Nephron (organoid): ENCODE measurements at regions not wholly inside any gene's neighbourhood (a gene's known extent, or its start where the extent isn't known, plus 50 kb on each side); places are given as distances from the start of the nearest gene placed in this dataset.

Experiments used
- H3K27ac Mint-ChIP-seq, 3 experiments: 2 replicates each; pipeline ENCODE4 v1.8.0; 2020; ENCODE audit warnings: mixed read lengths in 3 of 3, mild to moderate bottlenecking in 2 of 3, moderate library complexity in 1 of 3
- H3K27me3 Mint-ChIP-seq: 2 replicates; pipeline ENCODE4 v1.8.0; 2021; ENCODE audit warnings: low read depth, mild to moderate bottlenecking, moderate library complexity, mixed read lengths
- H3K36me3 Mint-ChIP-seq: 2 replicates; pipeline ENCODE4 v1.8.0; 2020; ENCODE audit warnings: low read depth, mixed read lengths
- H3K4me1 Mint-ChIP-seq: 2 replicates; pipeline ENCODE4 v1.8.0; 2020; ENCODE audit warnings: mixed read lengths
- H3K4me3 Mint-ChIP-seq, 3 experiments: 2 replicates each; pipeline ENCODE4 v1.8.0; 2020; ENCODE audit warnings: mild to moderate bottlenecking in 3 of 3, mixed read lengths in 3 of 3, moderate library complexity in 2 of 3
- H3K9me3 Mint-ChIP-seq: 2 replicates; pipeline ENCODE4 v1.8.0; 2020; ENCODE audit warnings: mixed read lengths
- TF ChIP-seq, protein P1 (sequence below), 3 experiments: fragments of 200-600 bp; sonication (generic); IDR thresholded peaks; one replicate each; pipeline ENCODE4 v1.5.0; 2021; ENCODE audit warnings: antibody characterized with exemption in 3 of 3; ENCODE audit not compliant: unreplicated experiment in 3 of 3

DNA sequence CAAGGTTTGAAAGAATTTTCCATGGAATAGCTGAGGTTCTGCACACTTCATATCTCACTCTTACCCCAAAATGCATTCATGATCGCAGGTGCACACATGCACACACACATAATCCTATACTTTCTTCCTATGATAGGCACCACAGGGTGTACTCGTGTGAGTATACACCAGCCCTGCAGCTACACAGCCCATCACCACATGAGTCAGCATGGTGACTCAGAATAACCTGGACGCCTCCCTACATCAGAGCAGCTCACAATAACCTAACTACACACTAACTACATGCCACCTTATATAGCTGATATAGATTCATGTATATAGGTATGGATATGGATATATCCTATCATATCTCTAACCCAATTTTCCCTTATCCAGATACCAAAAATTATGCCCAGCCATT, 850.2 kb upstream of the TMEM132C start:
- H3K4me3 Mint-ChIP-seq = no peak overlapping the region
- H3K9me3 Mint-ChIP-seq = no peaks in the 10 kb centered on the region
- no peaks in the 10 kb centered on the region for H3K36me3 Mint-ChIP-seq
- peaks cover 3% of the 10 kb centered on the region for H3K27me3 Mint-ChIP-seq
- H3K27ac Mint-ChIP-seq = no peak overlapping the region
- no peaks in the 10 kb centered on the region for H3K4me1 Mint-ChIP-seq
- TF ChIP-seq, protein P1, sequence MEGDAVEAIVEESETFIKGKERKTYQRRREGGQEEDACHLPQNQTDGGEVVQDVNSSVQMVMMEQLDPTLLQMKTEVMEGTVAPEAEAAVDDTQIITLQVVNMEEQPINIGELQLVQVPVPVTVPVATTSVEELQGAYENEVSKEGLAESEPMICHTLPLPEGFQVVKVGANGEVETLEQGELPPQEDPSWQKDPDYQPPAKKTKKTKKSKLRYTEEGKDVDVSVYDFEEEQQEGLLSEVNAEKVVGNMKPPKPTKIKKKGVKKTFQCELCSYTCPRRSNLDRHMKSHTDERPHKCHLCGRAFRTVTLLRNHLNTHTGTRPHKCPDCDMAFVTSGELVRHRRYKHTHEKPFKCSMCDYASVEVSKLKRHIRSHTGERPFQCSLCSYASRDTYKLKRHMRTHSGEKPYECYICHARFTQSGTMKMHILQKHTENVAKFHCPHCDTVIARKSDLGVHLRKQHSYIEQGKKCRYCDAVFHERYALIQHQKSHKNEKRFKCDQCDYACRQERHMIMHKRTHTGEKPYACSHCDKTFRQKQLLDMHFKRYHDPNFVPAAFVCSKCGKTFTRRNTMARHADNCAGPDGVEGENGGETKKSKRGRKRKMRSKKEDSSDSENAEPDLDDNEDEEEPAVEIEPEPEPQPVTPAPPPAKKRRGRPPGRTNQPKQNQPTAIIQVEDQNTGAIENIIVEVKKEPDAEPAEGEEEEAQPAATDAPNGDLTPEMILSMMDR (IDR thresholded peaks at IDR 0.05; ENCODE audit: unreplicated experiment in 3 of 3) = no peak

DNA sequence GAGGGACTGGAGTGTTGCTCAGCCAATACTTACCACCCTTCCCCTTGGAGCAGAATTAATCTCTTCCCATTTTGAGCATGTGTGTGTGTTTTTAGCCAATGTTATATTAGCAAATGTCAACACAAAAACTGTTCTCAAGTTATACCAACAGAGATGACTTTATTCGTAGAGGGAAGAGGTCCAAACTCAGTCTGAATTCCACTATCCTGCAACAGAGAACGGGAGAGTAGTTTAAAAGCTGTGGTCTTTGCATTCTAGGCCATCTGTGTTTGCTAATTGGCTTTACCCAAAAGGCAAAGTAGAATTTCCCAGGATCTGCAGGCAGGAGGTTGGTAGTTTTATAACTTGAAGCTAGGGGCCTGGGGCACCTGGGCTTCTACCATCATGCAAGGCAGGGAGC, 847.9 kb upstream of the TMEM132C start:
- no peak overlapping the region for H3K27ac Mint-ChIP-seq
- no peak overlapping the region for H3K4me3 Mint-ChIP-seq
- H3K36me3 Mint-ChIP-seq = no peaks in the 10 kb centered on the region
- no peaks in the 10 kb centered on the region for H3K9me3 Mint-ChIP-seq
- TF ChIP-seq, protein P1 (IDR thresholded peaks at IDR 0.05; ENCODE audit: unreplicated experiment in 3 of 3) = no peak
- peaks cover 3% of the 10 kb centered on the region for H3K27me3 Mint-ChIP-seq
- H3K4me1 Mint-ChIP-seq = no peaks in the 10 kb centered on the region

DNA sequence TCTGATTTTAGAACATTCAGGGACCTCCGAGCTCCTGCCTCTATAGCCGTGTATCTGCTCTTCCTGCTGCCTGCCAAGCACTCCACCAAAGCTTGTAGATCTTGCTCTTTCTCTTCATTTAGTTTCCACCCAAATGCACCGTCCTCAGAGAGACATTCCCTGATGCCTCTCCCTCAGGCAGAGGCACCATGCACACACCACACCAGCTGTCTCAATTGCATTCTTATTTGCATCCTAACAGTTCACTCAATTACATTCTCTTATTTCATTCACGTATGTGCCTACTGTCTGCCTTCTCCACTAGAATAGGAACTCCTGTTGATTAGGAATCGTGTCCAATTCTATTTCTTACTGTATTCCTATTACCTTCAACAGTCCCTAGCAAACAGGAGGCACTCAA, 845.4 kb upstream of the TMEM132C start:
- Mint-ChIP-seq H3K27me3 (peaks cover 8% of the 10 kb centered on the region), H3K4me1 (no peaks in the 10 kb centered on the region), H3K4me3 (no peak overlapping the region), H3K36me3 (no peaks in the 10 kb centered on the region), H3K27ac (no peak overlapping the region), H3K9me3 (no peaks in the 10 kb centered on the region)
- TF ChIP-seq, protein P1 (IDR thresholded peaks at IDR 0.05; ENCODE audit: unreplicated experiment in 3 of 3) = no peak

DNA sequence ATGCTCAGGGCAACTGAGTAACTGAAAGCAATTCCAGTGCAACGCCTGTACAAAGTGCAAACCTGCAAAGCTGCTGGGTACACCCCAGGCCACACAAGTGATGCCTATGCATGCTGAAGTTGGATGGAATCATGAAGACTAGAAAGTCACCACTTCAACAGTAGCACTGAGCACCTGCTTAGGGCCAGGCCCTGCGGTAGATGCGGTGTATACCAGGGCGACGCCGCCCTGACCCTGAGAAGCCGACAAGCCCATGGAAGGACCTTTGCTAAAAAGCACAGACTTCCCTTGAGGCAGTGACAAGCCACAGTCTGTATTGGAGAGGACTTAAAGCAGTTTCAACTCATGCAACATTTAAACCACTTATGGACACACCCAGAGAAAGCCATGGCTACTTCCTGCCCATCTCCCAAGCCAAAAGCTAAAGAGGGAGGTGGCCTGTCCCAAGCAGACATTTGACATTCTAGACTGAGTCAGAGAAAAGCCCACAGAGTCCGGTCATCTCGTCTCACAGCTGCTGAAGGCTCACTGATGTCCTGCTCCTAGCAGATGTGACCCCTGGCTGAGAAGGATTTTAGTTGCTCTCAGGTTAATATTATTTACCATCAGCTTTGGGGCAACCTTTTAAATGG, 843.9 kb upstream of the TMEM132C start:
- TF ChIP-seq, protein P1 (IDR thresholded peaks at IDR 0.05; ENCODE audit: unreplicated experiment in 3 of 3) = no peak
- Mint-ChIP-seq H3K27me3 (peaks cover 4% of the 10 kb centered on the region), H3K27ac (no peak overlapping the region), H3K9me3 (no peaks in the 10 kb centered on the region), H3K36me3 (no peaks in the 10 kb centered on the region), H3K4me1 (no peaks in the 10 kb centered on the region), H3K4me3 (no peak overlapping the region)

DNA sequence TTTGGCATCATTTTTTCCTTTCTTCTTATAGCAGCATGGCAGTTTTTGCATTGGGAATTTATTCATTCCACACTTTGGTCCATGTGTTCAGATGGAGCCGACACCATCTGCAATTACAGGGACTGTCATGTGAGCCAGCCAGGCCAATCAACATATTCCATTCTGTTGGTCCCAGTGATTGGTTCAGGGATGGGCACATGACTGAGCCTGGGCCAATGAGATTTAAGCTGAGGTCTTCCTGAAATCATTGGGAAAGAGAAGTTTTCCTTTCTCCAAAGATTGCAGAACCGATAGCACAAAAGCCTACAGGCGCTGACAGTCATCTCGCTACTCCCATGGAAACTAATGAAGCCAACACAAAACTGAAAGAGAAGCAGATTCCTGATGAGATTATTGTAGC, 841.5 kb upstream of the TMEM132C start:
- H3K4me3 Mint-ChIP-seq = no peak overlapping the region
- TF ChIP-seq, protein P1 (IDR thresholded peaks at IDR 0.05; ENCODE audit: unreplicated experiment in 3 of 3) = no peak
- peaks cover 12% of the 10 kb centered on the region for H3K27me3 Mint-ChIP-seq
- H3K9me3 Mint-ChIP-seq = no peaks in the 10 kb centered on the region
- no peak overlapping the region for H3K27ac Mint-ChIP-seq
- no peaks in the 10 kb centered on the region for H3K36me3 Mint-ChIP-seq
- no peaks in the 10 kb centered on the region for H3K4me1 Mint-ChIP-seq

DNA sequence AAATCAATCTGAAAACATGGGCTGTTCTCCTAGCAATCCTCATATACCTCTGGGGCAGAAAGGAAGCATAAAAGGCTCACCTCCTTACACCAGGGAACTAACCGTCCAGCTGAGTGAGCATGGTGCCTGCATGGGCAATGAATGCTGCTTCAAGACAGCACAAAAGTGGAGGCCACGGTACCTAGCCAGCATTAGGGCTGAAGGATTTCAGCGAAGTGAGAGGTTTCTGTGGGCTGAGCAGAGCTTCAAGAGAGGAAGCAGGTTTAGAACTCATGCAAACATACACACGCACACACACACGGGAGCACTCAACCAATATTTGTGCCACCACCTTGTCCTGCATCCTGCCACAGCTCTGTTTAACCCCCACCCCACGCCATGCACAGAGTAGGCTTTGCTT, 838.5 kb upstream of the TMEM132C start:
- Mint-ChIP-seq H3K27me3 (peaks cover 12% of the 10 kb centered on the region), H3K27ac (no peak overlapping the region), H3K4me1 (no peaks in the 10 kb centered on the region), H3K9me3 (no peaks in the 10 kb centered on the region), H3K4me3 (no peak overlapping the region), H3K36me3 (no peaks in the 10 kb centered on the region)
- TF ChIP-seq, protein P1 (IDR thresholded peaks at IDR 0.05; ENCODE audit: unreplicated experiment in 3 of 3) = no peak
